ENCODE measurements at regions not wholly inside any gene's neighbourhood (a gene's known extent, or its start where the extent isn't known, plus 50 kb on each side); places are given as distances from the start of the nearest gene placed in this dataset.

- DNase-seq (ENCODE audit: low read depth): no peak
- TF ChIP-seq CTCF (IDR thresholded peaks at IDR 0.05; ENCODE audit: insufficient read depth, low read length): no peak
- H3K4me3 ChIP-seq (ENCODE audit: low read depth, low read length): no peak overlapping the region
Observed at GRCh38 chr3:144437989-144438388, 466.4 kb downstream of the DIPK2A start.

GRCh38 chr3:144444061-144444460 lies 472.4 kb downstream of the DIPK2A start:
- H3K4me3 ChIP-seq (ENCODE audit: low read depth, low read length): no peak overlapping the region
- no peak for DNase-seq (ENCODE audit: low read depth)
- no peak for TF ChIP-seq CTCF (IDR thresholded peaks at IDR 0.05; ENCODE audit: insufficient read depth, low read length)

- no peak for DNase-seq (ENCODE audit: low read depth)
- no peak for TF ChIP-seq CTCF (IDR thresholded peaks at IDR 0.05; ENCODE audit: insufficient read depth, low read length)
- no peak overlapping the region for H3K4me3 ChIP-seq (ENCODE audit: low read depth, low read length)
Observed at GRCh38 chr3:144444546-144444945, 472.9 kb downstream of the DIPK2A start.

- DNase-seq (ENCODE audit: low read depth): no peak
- TF ChIP-seq CTCF (IDR thresholded peaks at IDR 0.05; ENCODE audit: insufficient read depth, low read length): no peak
- H3K4me3 ChIP-seq (ENCODE audit: low read depth, low read length): no peak overlapping the region
Observed at GRCh38 chr3:144455841-144456440, 484.3 kb downstream of the DIPK2A start.

GRCh38 chr3:144457758-144458157 lies 486.1 kb downstream of the DIPK2A start:
- no peak overlapping the region for H3K4me3 ChIP-seq (ENCODE audit: low read depth, low read length)
- no peak for DNase-seq (ENCODE audit: low read depth)
- TF ChIP-seq CTCF (IDR thresholded peaks at IDR 0.05; ENCODE audit: insufficient read depth, low read length): no peak

- no peak overlapping the region for H3K4me3 ChIP-seq (ENCODE audit: low read depth, low read length)
- TF ChIP-seq CTCF (IDR thresholded peaks at IDR 0.05; ENCODE audit: insufficient read depth, low read length): no peak
- no peak for DNase-seq (ENCODE audit: low read depth)
Observed at GRCh38 chr3:144458283-144458682, 486.7 kb downstream of the DIPK2A start.

GRCh38 chr3:144462337-144462736 lies 490.7 kb downstream of the DIPK2A start:
- DNase-seq (ENCODE audit: low read depth): no peak
- TF ChIP-seq CTCF (IDR thresholded peaks at IDR 0.05; ENCODE audit: insufficient read depth, low read length): no peak
- H3K4me3 ChIP-seq (ENCODE audit: low read depth, low read length): no peak overlapping the region

All from fibroblast of the aortic adventitia (primary cell).